ENCODE measurements at regions not wholly inside any gene's neighbourhood (a gene's known extent, or its start where the extent isn't known, plus 50 kb on each side); places are given as distances from the start of the nearest gene placed in this dataset.

GRCh38 chr3:106048946-106049481 is 180.2 kb upstream of the CBLB start:
- H3K9me3 ChIP-seq (ENCODE audit: low read depth): no peaks in the 10 kb centered on the region
- TF ChIP-seq, protein P1, sequence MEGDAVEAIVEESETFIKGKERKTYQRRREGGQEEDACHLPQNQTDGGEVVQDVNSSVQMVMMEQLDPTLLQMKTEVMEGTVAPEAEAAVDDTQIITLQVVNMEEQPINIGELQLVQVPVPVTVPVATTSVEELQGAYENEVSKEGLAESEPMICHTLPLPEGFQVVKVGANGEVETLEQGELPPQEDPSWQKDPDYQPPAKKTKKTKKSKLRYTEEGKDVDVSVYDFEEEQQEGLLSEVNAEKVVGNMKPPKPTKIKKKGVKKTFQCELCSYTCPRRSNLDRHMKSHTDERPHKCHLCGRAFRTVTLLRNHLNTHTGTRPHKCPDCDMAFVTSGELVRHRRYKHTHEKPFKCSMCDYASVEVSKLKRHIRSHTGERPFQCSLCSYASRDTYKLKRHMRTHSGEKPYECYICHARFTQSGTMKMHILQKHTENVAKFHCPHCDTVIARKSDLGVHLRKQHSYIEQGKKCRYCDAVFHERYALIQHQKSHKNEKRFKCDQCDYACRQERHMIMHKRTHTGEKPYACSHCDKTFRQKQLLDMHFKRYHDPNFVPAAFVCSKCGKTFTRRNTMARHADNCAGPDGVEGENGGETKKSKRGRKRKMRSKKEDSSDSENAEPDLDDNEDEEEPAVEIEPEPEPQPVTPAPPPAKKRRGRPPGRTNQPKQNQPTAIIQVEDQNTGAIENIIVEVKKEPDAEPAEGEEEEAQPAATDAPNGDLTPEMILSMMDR (IDR thresholded peaks at IDR 0.05): no peak
- TF ChIP-seq EZH2phosphoT487 (IDR thresholded peaks at IDR 0.05) (no peak), EZH2 (IDR thresholded peaks at IDR 0.05) (no peak)
- H3K4me3 ChIP-seq: no peak overlapping the region
- H4K20me1 ChIP-seq (ENCODE audit: low read depth): no peaks in the 10 kb centered on the region
- no peak overlapping the region for H3K9ac ChIP-seq
- Mint-ChIP-seq H3K9me3 (no peaks in the 10 kb centered on the region), H3K27me3 (ENCODE audit: insufficient read depth, low read depth) (no peaks in the 10 kb centered on the region), H3K27ac (no peak overlapping the region), H3K4me3 (no peak overlapping the region), H3K4me1 (no peaks in the 10 kb centered on the region), H3K36me3 (no peaks in the 10 kb centered on the region)
- H3K79me2 ChIP-seq (ENCODE audit: low read depth): no peaks in the 10 kb centered on the region
- no peak for DNase-seq (ENCODE audit: low spot score)
- no peak overlapping the region for H3K4me2 ChIP-seq
- H3K4me1 ChIP-seq: peaks cover 10% of the 10 kb centered on the region
- no peaks in the 10 kb centered on the region for H3F3A ChIP-seq (ENCODE audit: low read depth)
- no peak overlapping the region for H2AFZ ChIP-seq (replicated peaks)
- no peaks in the 10 kb centered on the region for H3K36me3 ChIP-seq
- no peaks in the 10 kb centered on the region for H3K27me3 ChIP-seq
- no peak overlapping the region for H3K27ac ChIP-seq

- H3K4me2 ChIP-seq: no peak overlapping the region
- H4K20me1 ChIP-seq (ENCODE audit: low read depth): no peaks in the 10 kb centered on the region
- Mint-ChIP-seq H3K4me3 (no peak overlapping the region), H3K9me3 (no peaks in the 10 kb centered on the region), H3K27me3 (ENCODE audit: insufficient read depth, low read depth) (no peaks in the 10 kb centered on the region), H3K27ac (no peak overlapping the region), H3K36me3 (no peaks in the 10 kb centered on the region), H3K4me1 (no peaks in the 10 kb centered on the region)
- H3K36me3 ChIP-seq: no peaks in the 10 kb centered on the region
- H2AFZ ChIP-seq (replicated peaks): no peak overlapping the region
- no peaks in the 10 kb centered on the region for H3K9me3 ChIP-seq (ENCODE audit: low read depth)
- no peaks in the 10 kb centered on the region for H3K27me3 ChIP-seq
- H3K27ac ChIP-seq: no peak overlapping the region
- no peak overlapping the region for H3K4me3 ChIP-seq
- H3F3A ChIP-seq (ENCODE audit: low read depth): no peaks in the 10 kb centered on the region
- DNase-seq (ENCODE audit: low spot score): no peak
- TF ChIP-seq EZH2phosphoT487 (IDR thresholded peaks at IDR 0.05) (no peak), EZH2 (IDR thresholded peaks at IDR 0.05) (no peak)
- TF ChIP-seq, protein P1 (IDR thresholded peaks at IDR 0.05): no peak
- H3K79me2 ChIP-seq (ENCODE audit: low read depth): no peaks in the 10 kb centered on the region
- H3K4me1 ChIP-seq: peaks cover 1% of the 10 kb centered on the region
- H3K9ac ChIP-seq: no peak overlapping the region
Observed at GRCh38 chr3:106049821-106050220, 181.0 kb upstream of the CBLB start.

DNA sequence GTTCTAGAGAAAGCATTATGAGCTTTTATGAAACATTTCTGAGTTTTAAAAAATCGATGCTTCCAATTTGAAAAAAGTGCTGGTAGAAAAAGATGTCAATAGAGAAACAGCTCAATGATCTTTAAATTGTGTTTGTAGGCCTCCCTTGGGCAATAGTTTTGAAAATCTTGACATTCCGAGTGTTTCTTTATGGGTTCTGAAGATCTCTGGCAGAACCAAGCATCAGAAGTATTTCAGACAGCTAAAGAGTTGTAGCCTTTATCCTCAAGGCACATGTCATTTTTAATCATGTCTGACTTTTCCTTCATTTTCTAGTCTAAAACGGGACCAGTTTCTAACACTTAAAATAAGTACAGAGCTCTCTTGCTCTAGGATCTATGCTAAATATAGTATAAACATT is 188.1 kb upstream of the CBLB start:
- no peaks in the 10 kb centered on the region for H3K36me3 ChIP-seq
- Mint-ChIP-seq H3K4me3 (no peak overlapping the region), H3K27me3 (ENCODE audit: insufficient read depth, low read depth) (no peaks in the 10 kb centered on the region), H3K27ac (no peak overlapping the region), H3K36me3 (no peaks in the 10 kb centered on the region), H3K4me1 (peaks cover 12% of the 10 kb centered on the region), H3K9me3 (no peaks in the 10 kb centered on the region)
- no peak overlapping the region for H3K27ac ChIP-seq
- H3K9me3 ChIP-seq (ENCODE audit: low read depth): no peaks in the 10 kb centered on the region
- no peaks in the 10 kb centered on the region for H3K79me2 ChIP-seq (ENCODE audit: low read depth)
- DNase-seq (ENCODE audit: low spot score): no peak
- H3K4me3 ChIP-seq: no peak overlapping the region
- H3K4me2 ChIP-seq: no peak overlapping the region
- TF ChIP-seq, protein P1 (IDR thresholded peaks at IDR 0.05): no peak
- TF ChIP-seq EZH2phosphoT487 (IDR thresholded peaks at IDR 0.05): no peak
- H3K27me3 ChIP-seq: no peaks in the 10 kb centered on the region
- no peak overlapping the region for H2AFZ ChIP-seq (replicated peaks)
- H3K9ac ChIP-seq: no peak overlapping the region
- H3K4me1 ChIP-seq: peaks cover 4% of the 10 kb centered on the region
- H4K20me1 ChIP-seq (ENCODE audit: low read depth): no peaks in the 10 kb centered on the region
- H3F3A ChIP-seq (ENCODE audit: low read depth): no peaks in the 10 kb centered on the region

Data from neural progenitor cell (in vitro differentiated cells).